H1 (cell line): ENCODE measurements at regions not wholly inside any gene's neighbourhood (a gene's known extent, or its start where the extent isn't known, plus 50 kb on each side); places are given as distances from the start of the nearest gene placed in this dataset.

Experiments used
- CREB1 ChIP-seq: IDR thresholded peaks from 2 replicates; pipeline ENCODE4 v1.6.1; 2012; ENCODE audit warnings: inconsistent platforms
- TF ChIP-seq, protein P1 (sequence below): IDR thresholded peaks from 2 replicates; pipeline ENCODE4 v1.6.1; 2012; ENCODE audit warnings: inconsistent platforms

GRCh38 chr6:43900916-43901732 is 131.1 kb downstream of the VEGFA start (continued):
- TF ChIP-seq, protein P1, sequence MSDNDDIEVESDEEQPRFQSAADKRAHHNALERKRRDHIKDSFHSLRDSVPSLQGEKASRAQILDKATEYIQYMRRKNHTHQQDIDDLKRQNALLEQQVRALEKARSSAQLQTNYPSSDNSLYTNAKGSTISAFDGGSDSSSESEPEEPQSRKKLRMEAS: no peak
- TF ChIP-seq CREB1: no peak
- TF ChIP-seq, all 59 proteins: peak for 0
